ENCODE measurements at regions not wholly inside any gene's neighbourhood (a gene's known extent, or its start where the extent isn't known, plus 50 kb on each side); places are given as distances from the start of the nearest gene placed in this dataset.

DNA sequence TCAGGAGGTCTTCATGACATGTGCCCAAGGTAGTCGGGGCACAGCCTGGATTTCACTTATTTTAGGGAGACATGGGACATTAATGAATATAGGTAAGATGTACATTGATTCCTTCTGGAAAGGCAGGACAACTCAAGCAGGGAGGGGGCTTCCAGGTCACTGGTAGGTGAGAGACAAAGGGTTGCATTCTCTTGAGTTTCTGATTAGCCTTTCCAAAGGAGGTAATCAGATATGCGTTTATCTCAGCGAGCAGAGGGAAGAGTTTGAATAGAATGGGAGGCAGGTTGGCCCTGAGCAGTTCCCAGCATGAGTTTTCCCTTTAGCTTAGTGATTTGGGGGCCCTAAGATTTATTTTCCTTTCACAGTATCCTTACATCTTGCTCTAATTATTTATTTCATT lies 443.8 kb upstream of the EEF2KMT start:
- no peak for TF ChIP-seq POLR2A (IDR thresholded peaks at IDR 0.05)
- TF ChIP-seq, protein P1, sequence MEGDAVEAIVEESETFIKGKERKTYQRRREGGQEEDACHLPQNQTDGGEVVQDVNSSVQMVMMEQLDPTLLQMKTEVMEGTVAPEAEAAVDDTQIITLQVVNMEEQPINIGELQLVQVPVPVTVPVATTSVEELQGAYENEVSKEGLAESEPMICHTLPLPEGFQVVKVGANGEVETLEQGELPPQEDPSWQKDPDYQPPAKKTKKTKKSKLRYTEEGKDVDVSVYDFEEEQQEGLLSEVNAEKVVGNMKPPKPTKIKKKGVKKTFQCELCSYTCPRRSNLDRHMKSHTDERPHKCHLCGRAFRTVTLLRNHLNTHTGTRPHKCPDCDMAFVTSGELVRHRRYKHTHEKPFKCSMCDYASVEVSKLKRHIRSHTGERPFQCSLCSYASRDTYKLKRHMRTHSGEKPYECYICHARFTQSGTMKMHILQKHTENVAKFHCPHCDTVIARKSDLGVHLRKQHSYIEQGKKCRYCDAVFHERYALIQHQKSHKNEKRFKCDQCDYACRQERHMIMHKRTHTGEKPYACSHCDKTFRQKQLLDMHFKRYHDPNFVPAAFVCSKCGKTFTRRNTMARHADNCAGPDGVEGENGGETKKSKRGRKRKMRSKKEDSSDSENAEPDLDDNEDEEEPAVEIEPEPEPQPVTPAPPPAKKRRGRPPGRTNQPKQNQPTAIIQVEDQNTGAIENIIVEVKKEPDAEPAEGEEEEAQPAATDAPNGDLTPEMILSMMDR (IDR thresholded peaks at IDR 0.05) = no peak
